HepG2 (cell line): ENCODE measurements at regions not wholly inside any gene's neighbourhood (a gene's known extent, or its start where the extent isn't known, plus 50 kb on each side); places are given as distances from the start of the nearest gene placed in this dataset.

Experiments
- ATAC-seq: fragments of 200-7000 bp; cut with Tn5 transposase; 3 replicates; pipeline ENCODE4 v1.9.1; 2020; ENCODE audit warnings: mild to moderate bottlenecking, moderate library complexity
- BruUV-seq: library from RNA; stranded (reverse); fragments of 400-500 nt; replicated peaks from 2 replicates; lab custom pipeline; 2021; lab: Mats Ljungman, UMichigan
- CTCF ChIA-PET: fragments of 300-600 bp; formaldehyde crosslinking; extraction: SDS; loops from one replicate; lab custom pipeline; 2021; ENCODE audit warnings: low total read pairs, inconsistent platforms, low intra/inter-chr PET ratio; lab: Yijun Ruan, JAX
- POLR2A ChIA-PET: fragments of 350-600 bp; sonication (Branson Sonifier 250); formaldehyde crosslinking; loops from one replicate; lab custom pipeline; 2020; ENCODE audit warnings: antibody characterized with exemption, inconsistent platforms; lab: Yijun Ruan, JAX
- DNase-seq: peaks from one replicate; pipeline ENCODE4 v3.0.0-alpha.2; 2015; ENCODE audit warnings: low spot score
- FAIRE-seq: peaks from 3 replicates; lab custom pipeline; 2011; peaks lifted over from hg19 to GRCh38; lab: Jason Lieb, UNC
- H2AFZ ChIP-seq: one replicate; pipeline ENCODE4 v1.6.1; 2011; ENCODE audit warnings: low read length, inconsistent platforms
- H3K27ac ChIP-seq: fragments of 300-600 bp; 3 replicates; pipeline ENCODE4 v1.8.0; 2011; ENCODE audit warnings: mixed run types, mild to moderate bottlenecking, mixed read lengths, low read length, inconsistent platforms; ENCODE audit not compliant: insufficient read depth; ENCODE audit errors: extremely low read length
- H3K27me3 ChIP-seq, 2 experiments: fragments of 200-600 bp in 1 of 2; 2 replicates in 1 of 2; 3 replicates in 1 of 2; pipeline versions ENCODE4 v1.6.0 to v1.8.0; 2011; ENCODE audit warnings: low read length in 2 of 2, mild to moderate bottlenecking in 2 of 2, moderate library complexity in 2 of 2, inconsistent platforms in 1 of 2; ENCODE audit not compliant: insufficient read depth in 2 of 2, control insufficient read depth in 1 of 2
- H3K36me3 ChIP-seq, 2 experiments: fragments of 200-600 bp in 1 of 2; replicated peaks in 1 of 2; 2 replicates in 1 of 2; 3 replicates in 1 of 2; pipeline versions ENCODE4 v1.5.1 to v1.8.0; 2011; ENCODE audit warnings: low read length in 2 of 2, inconsistent platforms in 1 of 2; ENCODE audit not compliant: insufficient read depth in 2 of 2, control insufficient read depth in 1 of 2
- H3K4me1 ChIP-seq: 2 replicates; pipeline ENCODE4 v1.5.1; 2012; ENCODE audit warnings: low read length, inconsistent platforms; ENCODE audit not compliant: insufficient read depth
- H3K4me2 ChIP-seq: 2 replicates; pipeline ENCODE4 v1.6.0; 2011; ENCODE audit warnings: low read depth, low read length, inconsistent platforms
- H3K4me3 ChIP-seq, 3 experiments: fragments of 200-600 bp in 1 of 3; sonication (generic), shearing (Covaris generic) in 1 of 3; replicated peaks in 1 of 3; 2 replicates each; pipeline ENCODE4 v1.5.1; 2011 to 2016; ENCODE audit warnings: low read length in 3 of 3, inconsistent platforms in 2 of 3, low read depth in 2 of 3, mild to moderate bottlenecking in 2 of 3, control low read depth in 1 of 3, mixed read lengths in 1 of 3; ENCODE audit not compliant: insufficient read depth in 1 of 3
- H3K79me2 ChIP-seq: one replicate; pipeline ENCODE4 v1.6.1; 2011; ENCODE audit warnings: low read length, inconsistent platforms; ENCODE audit not compliant: insufficient read depth
- H3K9ac ChIP-seq: 2 replicates; pipeline ENCODE4 v1.6.0; 2011; ENCODE audit warnings: mild to moderate bottlenecking, low read depth, low read length, inconsistent platforms; ENCODE audit not compliant: insufficient read depth
- H3K9me3 ChIP-seq: 2 replicates; pipeline ENCODE4 v1.5.1; 2012; ENCODE audit warnings: mild to moderate bottlenecking, low read length
- H4K20me1 ChIP-seq: 2 replicates; pipeline ENCODE4 v1.6.0; 2011; ENCODE audit warnings: inconsistent platforms, mild to moderate bottlenecking, low read length, moderate library complexity; ENCODE audit not compliant: insufficient read depth
- CBX5 ChIP-seq: sonication (generic); formaldehyde crosslinking; IDR thresholded peaks from 2 replicates; pipeline ENCODE4 v1.4.0; 2020; ENCODE audit warnings: missing genetic modification reagents, borderline replicate concordance
- IKZF4 ChIP-seq: sonication (generic); formaldehyde crosslinking; IDR thresholded peaks from 2 replicates; pipeline ENCODE4 v1.5.1; 2020; ENCODE audit warnings: borderline replicate concordance, mild to moderate bottlenecking, low read depth, missing genetic modification reagents; ENCODE audit errors: not compliant biosample characterization
- MTF1 ChIP-seq: sonication (generic); formaldehyde crosslinking; IDR thresholded peaks from 2 replicates; pipeline ENCODE4 v1.5.0; 2020; ENCODE audit warnings: missing genetic modification reagents
- ONECUT2 ChIP-seq: sonication (generic); formaldehyde crosslinking; IDR thresholded peaks from 2 replicates; pipeline ENCODE4 v1.4.0; 2020; ENCODE audit warnings: missing genetic modification reagents
- RFX1 ChIP-seq: fragments of 450-650 bp; IDR thresholded peaks from 2 replicates; pipeline ENCODE4 v1.6.1; 2017
- SMAD1 ChIP-seq: sonication (generic); formaldehyde crosslinking; IDR thresholded peaks from 2 replicates; pipeline ENCODE4 v1.4.0; 2020; ENCODE audit warnings: missing genetic modification reagents, low read depth, mild to moderate bottlenecking, borderline replicate concordance
- TAF15 ChIP-seq: fragments of 200-400 bp; formaldehyde crosslinking; IDR thresholded peaks from one replicate; pipeline ENCODE4 v1.6.1; 2018; ENCODE audit warnings: mild to moderate bottlenecking, low read depth, low read length; ENCODE audit not compliant: poor library complexity, severe bottlenecking
- YY1 ChIP-seq: IDR thresholded peaks from 2 replicates; pipeline ENCODE4 v1.6.1; 2011; ENCODE audit warnings: low read length, low read depth, moderate library complexity, mild to moderate bottlenecking; ENCODE audit not compliant: insufficient read depth, insufficient replicate concordance
- ZNF460 ChIP-seq: sonication (generic); formaldehyde crosslinking; IDR thresholded peaks from 2 replicates; pipeline ENCODE4 v1.5.1; 2020; ENCODE audit warnings: missing genetic modification reagents, mild to moderate bottlenecking, borderline replicate concordance
- WGBS: methylation state at CpG from one replicate; pipeline ENCODE4 v1.1.6; 2017; ENCODE audit warnings: low lambda C conversion rate; 5-methylcytosine and 5-hydroxymethylcytosine counted together
- in situ Hi-C: cut with HindIII; loops from 2 replicates; pipeline ENCODE4 v1.10.0; 2017; ENCODE audit warnings: low pct_unique_long_range_greater_than_20kb; ENCODE audit not compliant: extremely low pct_ligation_motif_present
- intact Hi-C: fragments of 100-400 bp; cut with micrococcal nuclease; formaldehyde crosslinking; loops from one replicate; pipeline ENCODE4 v1.10.0; 2022; ENCODE audit not compliant: unreplicated experiment
- TF ChIP-seq, protein P1 (sequence below): sonication (generic); formaldehyde crosslinking; IDR thresholded peaks from 2 replicates; pipeline ENCODE4 v1.4.0; 2020; ENCODE audit warnings: missing genetic modification reagents, borderline replicate concordance
- TF ChIP-seq, protein P2 (sequence below): sonication (generic); formaldehyde crosslinking; IDR thresholded peaks from 2 replicates; pipeline ENCODE4 v1.9.0; 2021; ENCODE audit warnings: missing genetic modification reagents, borderline replicate concordance
- TF ChIP-seq, protein P3 (sequence below): sonication (generic); formaldehyde crosslinking; IDR thresholded peaks from 2 replicates; pipeline ENCODE4 v1.8.0; 2022; ENCODE audit warnings: missing genetic modification reagents, mild to moderate bottlenecking, borderline replicate concordance

DNA sequence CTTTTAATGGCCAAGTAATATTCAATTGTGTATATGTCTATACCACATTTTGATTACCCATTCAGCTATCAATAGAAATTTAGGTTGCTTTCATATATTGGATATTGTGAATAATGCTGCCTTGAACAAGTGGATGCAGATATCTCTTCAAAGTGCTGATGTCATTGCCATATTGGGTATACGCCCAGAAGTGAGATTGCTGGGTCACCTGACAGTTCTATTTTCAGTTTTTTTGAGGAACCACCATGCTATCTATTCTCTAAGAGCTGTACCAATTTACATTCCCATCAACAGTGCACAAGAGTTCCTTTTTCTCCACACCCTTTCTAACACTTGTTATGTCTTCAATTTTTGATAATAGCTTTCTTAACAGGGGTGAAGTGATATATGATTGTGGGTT lies 306.9 kb downstream of the ZNF516 start (continued):
- TF ChIP-seq, protein P1, sequence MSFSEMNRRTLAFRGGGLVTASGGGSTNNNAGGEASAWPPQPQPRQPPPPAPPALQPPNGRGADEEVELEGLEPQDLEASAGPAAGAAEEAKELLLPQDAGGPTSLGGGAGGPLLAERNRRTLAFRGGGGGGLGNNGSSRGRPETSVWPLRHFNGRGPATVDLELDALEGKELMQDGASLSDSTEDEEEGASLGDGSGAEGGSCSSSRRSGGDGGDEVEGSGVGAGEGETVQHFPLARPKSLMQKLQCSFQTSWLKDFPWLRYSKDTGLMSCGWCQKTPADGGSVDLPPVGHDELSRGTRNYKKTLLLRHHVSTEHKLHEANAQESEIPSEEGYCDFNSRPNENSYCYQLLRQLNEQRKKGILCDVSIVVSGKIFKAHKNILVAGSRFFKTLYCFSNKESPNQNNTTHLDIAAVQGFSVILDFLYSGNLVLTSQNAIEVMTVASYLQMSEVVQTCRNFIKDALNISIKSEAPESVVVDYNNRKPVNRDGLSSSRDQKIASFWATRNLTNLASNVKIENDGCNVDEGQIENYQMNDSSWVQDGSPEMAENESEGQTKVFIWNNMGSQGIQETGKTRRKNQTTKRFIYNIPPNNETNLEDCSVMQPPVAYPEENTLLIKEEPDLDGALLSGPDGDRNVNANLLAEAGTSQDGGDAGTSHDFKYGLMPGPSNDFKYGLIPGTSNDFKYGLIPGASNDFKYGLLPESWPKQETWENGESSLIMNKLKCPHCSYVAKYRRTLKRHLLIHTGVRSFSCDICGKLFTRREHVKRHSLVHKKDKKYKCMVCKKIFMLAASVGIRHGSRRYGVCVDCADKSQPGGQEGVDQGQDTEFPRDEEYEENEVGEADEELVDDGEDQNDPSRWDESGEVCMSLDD = no peak
- no peak for TF ChIP-seq IKZF4 (CRISPR knock-in tag)
- TF ChIP-seq SMAD1 = no peak
- no peak for TF ChIP-seq CBX5 (CRISPR knock-in tag)
- TF ChIP-seq MTF1 = no peak
- TF ChIP-seq YY1 = no peak
- TF ChIP-seq, protein P2, sequence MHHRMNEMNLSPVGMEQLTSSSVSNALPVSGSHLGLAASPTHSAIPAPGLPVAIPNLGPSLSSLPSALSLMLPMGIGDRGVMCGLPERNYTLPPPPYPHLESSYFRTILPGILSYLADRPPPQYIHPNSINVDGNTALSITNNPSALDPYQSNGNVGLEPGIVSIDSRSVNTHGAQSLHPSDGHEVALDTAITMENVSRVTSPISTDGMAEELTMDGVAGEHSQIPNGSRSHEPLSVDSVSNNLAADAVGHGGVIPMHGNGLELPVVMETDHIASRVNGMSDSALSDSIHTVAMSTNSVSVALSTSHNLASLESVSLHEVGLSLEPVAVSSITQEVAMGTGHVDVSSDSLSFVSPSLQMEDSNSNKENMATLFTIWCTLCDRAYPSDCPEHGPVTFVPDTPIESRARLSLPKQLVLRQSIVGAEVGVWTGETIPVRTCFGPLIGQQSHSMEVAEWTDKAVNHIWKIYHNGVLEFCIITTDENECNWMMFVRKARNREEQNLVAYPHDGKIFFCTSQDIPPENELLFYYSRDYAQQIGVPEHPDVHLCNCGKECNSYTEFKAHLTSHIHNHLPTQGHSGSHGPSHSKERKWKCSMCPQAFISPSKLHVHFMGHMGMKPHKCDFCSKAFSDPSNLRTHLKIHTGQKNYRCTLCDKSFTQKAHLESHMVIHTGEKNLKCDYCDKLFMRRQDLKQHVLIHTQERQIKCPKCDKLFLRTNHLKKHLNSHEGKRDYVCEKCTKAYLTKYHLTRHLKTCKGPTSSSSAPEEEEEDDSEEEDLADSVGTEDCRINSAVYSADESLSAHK = no peak
- TF ChIP-seq RFX1 = no peak

DNA sequence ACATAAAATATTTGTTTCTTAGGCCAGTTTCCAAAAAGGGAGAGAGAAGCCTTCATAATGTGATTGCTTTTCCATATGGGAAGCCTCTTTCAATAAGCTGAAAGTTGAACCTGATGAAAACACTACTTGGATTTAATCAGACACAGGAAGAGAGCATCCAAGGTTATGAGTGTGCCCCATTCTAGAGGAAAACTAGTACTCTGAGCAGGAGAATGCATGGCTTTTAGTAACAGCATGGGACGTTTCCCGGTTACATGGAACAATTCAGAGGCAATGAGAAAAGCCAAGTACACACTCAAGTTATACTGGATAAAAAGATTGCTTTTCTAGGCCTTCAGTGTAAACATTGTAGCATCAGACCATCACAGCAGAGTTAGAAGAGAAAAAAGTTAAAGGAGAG lies 315.8 kb downstream of the ZNF516 start:
- no peak for TF ChIP-seq ZNF460 (CRISPR knock-in tag)
- no peak for TF ChIP-seq TAF15
- TF ChIP-seq, protein P3, sequence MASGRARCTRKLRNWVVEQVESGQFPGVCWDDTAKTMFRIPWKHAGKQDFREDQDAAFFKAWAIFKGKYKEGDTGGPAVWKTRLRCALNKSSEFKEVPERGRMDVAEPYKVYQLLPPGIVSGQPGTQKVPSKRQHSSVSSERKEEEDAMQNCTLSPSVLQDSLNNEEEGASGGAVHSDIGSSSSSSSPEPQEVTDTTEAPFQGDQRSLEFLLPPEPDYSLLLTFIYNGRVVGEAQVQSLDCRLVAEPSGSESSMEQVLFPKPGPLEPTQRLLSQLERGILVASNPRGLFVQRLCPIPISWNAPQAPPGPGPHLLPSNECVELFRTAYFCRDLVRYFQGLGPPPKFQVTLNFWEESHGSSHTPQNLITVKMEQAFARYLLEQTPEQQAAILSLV = no peak
- TF ChIP-seq ONECUT2 = no peak
- BruUV-seq = no TSS peak
- ATAC-seq (no peak), FAIRE-seq (no peak), DNase-seq (no peak)
- Histone ChIP-seq H3K4me1 (no peaks in the 10 kb centered on the region), H3K9me3 (no peaks in the 10 kb centered on the region), H3K36me3 (no peaks in the 10 kb centered on the region), H3K4me3 (no peak overlapping the region), H3K9ac (no peak overlapping the region), H4K20me1 (no peaks in the 10 kb centered on the region), H3K27me3 (peaks cover 0 to 6% of the 10 kb centered on the region in 2 experiments; a peak in 1 of 5 replicates), H3K27ac (no peak overlapping the region), H2AFZ (no peak overlapping the region), H3K79me2 (no peaks in the 10 kb centered on the region), H3K4me2 (no peak overlapping the region)
- in situ Hi-C loops (no loop called here), intact Hi-C loops (no loop called here)
- 0% methylated on average over 2 of the region's 2 CpGs for WGBS
- CTCF ChIA-PET = no interaction called here
- POLR2A ChIA-PET = no interaction called here
